HUES6 (cell line): ENCODE measurements at regions not wholly inside any gene's neighbourhood (a gene's known extent, or its start where the extent isn't known, plus 50 kb on each side); places are given as distances from the start of the nearest gene placed in this dataset.

Source experiments
- H3K27ac ChIP-seq: 2 replicates; pipeline ENCODE4 v1.7.0; 2013; ENCODE audit warnings: low read depth, mild to moderate bottlenecking, low read length, inconsistent platforms
- H3K27me3 ChIP-seq: 2 replicates; pipeline ENCODE4 v1.6.1; 2013; ENCODE audit warnings: low read length; ENCODE audit not compliant: control insufficient read depth, insufficient read depth
- H3K36me3 ChIP-seq: 2 replicates; pipeline ENCODE4 v1.6.1; 2013; ENCODE audit warnings: low read length; ENCODE audit not compliant: control insufficient read depth, insufficient read depth
- H3K4me1 ChIP-seq: 2 replicates; pipeline ENCODE4 v1.6.1; 2013; ENCODE audit warnings: low read length; ENCODE audit not compliant: control insufficient read depth, insufficient read depth
- H3K4me3 ChIP-seq: 2 replicates; pipeline ENCODE4 v1.5.1; 2013; ENCODE audit warnings: low read depth, low read length
- H3K9ac ChIP-seq: one replicate; pipeline ENCODE4 v1.6.1; 2013; ENCODE audit warnings: mild to moderate bottlenecking, low read length
- H3K9me3 ChIP-seq: 2 replicates; pipeline ENCODE4 v1.6.1; 2013; ENCODE audit warnings: low read depth, low read length; ENCODE audit not compliant: control insufficient read depth, insufficient read depth

DNA sequence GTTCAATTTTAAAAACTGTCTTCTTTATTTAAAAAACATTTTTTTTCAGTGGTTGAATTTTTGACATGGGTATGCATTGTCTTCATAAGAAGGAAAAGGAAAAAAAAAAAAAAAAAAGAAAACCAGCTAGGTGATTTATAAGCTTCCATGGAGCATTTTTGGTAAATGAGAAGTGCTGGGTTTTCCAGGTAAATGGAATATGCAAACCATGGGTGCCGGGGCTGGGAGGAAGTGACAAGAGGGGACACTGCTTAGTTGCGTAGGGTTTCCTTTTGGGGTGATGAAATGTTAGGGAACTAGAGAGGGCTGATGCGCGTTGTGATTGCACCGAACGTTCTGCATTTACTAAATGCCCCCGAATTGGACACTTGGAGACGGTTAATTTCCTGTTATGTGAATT, 217.4 kb upstream of the FOXF1 start:
- no peak overlapping the region for H3K9ac ChIP-seq
- no peaks in the 10 kb centered on the region for H3K9me3 ChIP-seq
- H3K36me3 ChIP-seq = no peaks in the 10 kb centered on the region
- H3K27ac ChIP-seq = no peak overlapping the region
- peaks cover 98% of the 10 kb centered on the region for H3K27me3 ChIP-seq
- peaks cover 33% of the 10 kb centered on the region for H3K4me1 ChIP-seq
- H3K4me3 ChIP-seq = no peak overlapping the region

DNA sequence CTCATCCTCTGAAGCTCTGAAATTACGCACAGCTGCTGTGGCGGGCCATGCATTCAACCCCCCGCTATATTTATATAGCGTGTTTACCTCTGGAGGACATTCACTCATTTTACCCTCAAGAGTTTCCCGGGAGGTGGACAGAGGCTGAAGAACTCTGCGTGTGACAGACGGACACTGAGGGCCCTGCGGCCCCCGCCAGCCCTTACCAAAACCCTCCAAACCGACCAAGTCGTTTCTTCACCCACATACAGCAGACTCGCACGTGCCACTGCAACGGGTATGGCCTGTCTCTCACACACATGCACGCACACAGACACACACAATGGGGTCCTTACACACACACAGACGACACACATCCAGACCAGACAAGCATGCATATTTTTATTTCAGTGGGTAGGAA, 216.4 kb upstream of the FOXF1 start:
- H3K27me3 ChIP-seq = peaks cover 95% of the 10 kb centered on the region
- no peak overlapping the region for H3K9ac ChIP-seq
- peaks cover 34% of the 10 kb centered on the region for H3K4me1 ChIP-seq
- H3K4me3 ChIP-seq = no peak overlapping the region
- H3K36me3 ChIP-seq = no peaks in the 10 kb centered on the region
- H3K9me3 ChIP-seq = no peaks in the 10 kb centered on the region
- no peak overlapping the region for H3K27ac ChIP-seq

DNA sequence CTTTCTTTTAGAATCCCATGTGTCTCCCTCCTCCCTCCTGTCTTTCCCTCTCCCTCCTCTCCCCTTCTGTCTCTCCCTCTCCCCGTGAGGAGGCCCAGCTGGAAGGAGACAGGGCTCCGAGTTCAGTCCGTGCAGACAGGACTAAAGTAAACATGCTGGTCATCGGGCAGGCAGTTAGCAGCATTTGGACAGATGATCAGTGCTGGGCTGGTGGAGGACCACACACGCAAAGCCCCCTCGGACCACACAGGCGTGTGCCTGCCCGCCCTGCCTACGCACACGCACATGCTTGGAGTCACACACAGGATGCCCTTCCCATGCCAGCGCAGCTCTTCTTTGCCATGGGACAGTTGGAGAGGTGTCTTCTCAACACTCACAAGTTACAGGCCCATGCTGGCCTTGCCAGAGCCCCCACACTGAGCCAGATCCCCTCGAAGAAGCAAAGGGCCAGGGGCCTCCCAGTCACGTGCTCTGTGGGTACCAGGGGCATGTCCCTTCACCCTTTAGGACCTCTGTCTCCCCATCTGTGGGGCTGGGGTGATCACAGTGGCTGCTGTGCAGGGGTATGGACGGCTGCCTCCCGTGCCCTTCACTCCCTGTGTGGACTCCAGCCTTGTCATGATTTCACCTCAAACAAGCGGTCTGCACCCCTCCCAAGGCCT, 215.7 kb upstream of the FOXF1 start:
- H3K36me3 ChIP-seq = no peaks in the 10 kb centered on the region
- H3K27ac ChIP-seq = no peak overlapping the region
- peaks cover 87% of the 10 kb centered on the region for H3K27me3 ChIP-seq
- no peak overlapping the region for H3K4me3 ChIP-seq
- no peaks in the 10 kb centered on the region for H3K9me3 ChIP-seq
- peaks cover 31% of the 10 kb centered on the region; the same call in 1 of the 2 replicates for H3K4me1 ChIP-seq
- no peak overlapping the region for H3K9ac ChIP-seq

GRCh38 chr16:86296256-86296655, 214.1 kb upstream of the FOXF1 start:
- Histone ChIP-seq H3K27me3 (peaks cover 71% of the 10 kb centered on the region), H3K4me3 (no peak overlapping the region), H3K9me3 (no peaks in the 10 kb centered on the region), H3K9ac (no peak overlapping the region), H3K27ac (no peak overlapping the region), H3K4me1 (peaks cover 43% of the 10 kb centered on the region), H3K36me3 (no peaks in the 10 kb centered on the region)

- Histone ChIP-seq H3K9ac (no peak overlapping the region), H3K4me1 (peaks cover 54% of the 10 kb centered on the region), H3K27ac (no peak overlapping the region; the same call in 1 of the 2 replicates), H3K9me3 (no peaks in the 10 kb centered on the region), H3K36me3 (no peaks in the 10 kb centered on the region), H3K4me3 (no peak overlapping the region), H3K27me3 (peaks cover 60% of the 10 kb centered on the region)
Measured at GRCh38 chr16:86297391-86297790, 212.9 kb upstream of the FOXF1 start.

GRCh38 chr16:86297866-86298757, 212.2 kb upstream of the FOXF1 start:
- Histone ChIP-seq H3K4me1 (peaks cover 54% of the 10 kb centered on the region), H3K9me3 (no peaks in the 10 kb centered on the region), H3K27me3 (peaks cover 54% of the 10 kb centered on the region), H3K27ac (peak overlapping the region; percentile 56; the same call in 1 of the 2 replicates), H3K4me3 (no peak overlapping the region; the same call in 1 of the 2 replicates), H3K36me3 (no peaks in the 10 kb centered on the region), H3K9ac (peak overlapping the region; percentile 34)

DNA sequence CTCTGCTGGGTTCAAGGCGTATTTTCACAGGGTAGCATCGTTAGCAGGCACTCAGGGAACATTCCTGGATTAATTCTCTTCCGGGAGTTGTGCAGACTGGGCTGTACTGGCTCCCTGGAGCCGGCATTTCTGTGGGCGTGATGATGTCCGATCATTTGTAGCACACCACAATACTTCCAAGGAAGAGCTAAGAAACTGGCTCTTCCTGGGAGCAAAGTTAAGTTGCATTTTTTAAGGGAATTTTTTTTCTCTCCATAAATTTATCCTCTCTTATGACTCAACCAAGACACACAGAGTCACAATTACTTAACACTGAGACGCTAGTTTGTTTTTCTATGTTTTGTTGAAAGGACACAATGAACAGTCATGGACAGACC, 211.6 kb upstream of the FOXF1 start:
- peaks cover 56% of the 10 kb centered on the region for H3K4me1 ChIP-seq
- no peaks in the 10 kb centered on the region for H3K36me3 ChIP-seq
- no peaks in the 10 kb centered on the region for H3K9me3 ChIP-seq
- H3K27me3 ChIP-seq = peaks cover 48% of the 10 kb centered on the region
- no peak overlapping the region for H3K4me3 ChIP-seq
- H3K27ac ChIP-seq = peak overlapping the region; percentile 56; the same call in 1 of the 2 replicates
- no peak overlapping the region for H3K9ac ChIP-seq

GRCh38 chr16:86299882-86300610, 210.3 kb upstream of the FOXF1 start:
- H3K27me3 ChIP-seq = peaks cover 35% of the 10 kb centered on the region
- no peaks in the 10 kb centered on the region for H3K9me3 ChIP-seq
- no peak overlapping the region for H3K27ac ChIP-seq
- no peaks in the 10 kb centered on the region for H3K36me3 ChIP-seq
- H3K4me1 ChIP-seq = peaks cover 57% of the 10 kb centered on the region
- no peak overlapping the region for H3K4me3 ChIP-seq
- H3K9ac ChIP-seq = no peak overlapping the region

DNA sequence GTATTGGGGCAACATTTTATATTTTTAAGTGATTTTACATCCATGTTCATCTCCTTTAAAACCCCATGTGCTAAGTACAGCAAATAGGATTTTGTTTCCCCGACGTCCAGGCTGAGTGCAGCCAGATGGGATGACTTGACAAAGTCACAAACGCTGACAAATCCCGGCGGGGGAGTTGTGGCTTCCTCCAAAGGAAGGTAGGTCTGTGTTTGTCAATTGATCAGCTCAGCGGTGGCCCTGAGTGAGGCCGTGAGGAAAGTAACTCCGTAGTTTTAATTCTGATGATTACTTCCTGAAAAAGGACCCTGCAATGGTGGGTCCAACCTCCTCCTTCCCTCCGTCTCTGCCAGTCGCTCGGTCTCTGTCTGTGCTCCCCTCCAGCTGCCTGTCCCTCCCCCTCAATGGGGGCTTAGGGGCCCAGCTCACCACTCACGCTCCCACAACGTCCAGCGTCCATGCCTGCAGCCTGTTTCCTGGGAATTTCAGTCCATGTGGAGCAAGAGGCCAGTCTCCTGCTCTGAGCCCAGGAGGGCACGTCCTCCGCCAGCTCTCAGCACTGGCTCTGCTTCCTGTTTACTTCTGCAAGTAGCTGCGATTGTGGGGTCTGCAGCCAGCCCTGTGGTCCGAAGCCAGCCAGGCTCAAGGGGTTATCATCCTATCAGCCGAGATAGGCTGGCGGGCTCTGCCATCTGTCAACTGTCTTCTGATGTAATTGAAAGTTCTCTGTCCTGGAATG, 209.4 kb upstream of the FOXF1 start:
- Histone ChIP-seq H3K4me1 (peaks cover 57% of the 10 kb centered on the region), H3K27ac (peak overlapping the region; percentile 27; the same call in 1 of the 2 replicates), H3K4me3 (peak overlapping the region; percentile 11; the same call in 1 of the 2 replicates), H3K36me3 (no peaks in the 10 kb centered on the region), H3K27me3 (peaks cover 26% of the 10 kb centered on the region), H3K9me3 (no peaks in the 10 kb centered on the region), H3K9ac (peak overlapping the region; percentile 66)

- H3K4me1 ChIP-seq = peaks cover 45% of the 10 kb centered on the region
- H3K27ac ChIP-seq = no peak overlapping the region
- H3K4me3 ChIP-seq = no peak overlapping the region
- peaks cover 10% of the 10 kb centered on the region for H3K27me3 ChIP-seq
- H3K9ac ChIP-seq = no peak overlapping the region
- H3K9me3 ChIP-seq = no peaks in the 10 kb centered on the region
- H3K36me3 ChIP-seq = no peaks in the 10 kb centered on the region
Measured at GRCh38 chr16:86302421-86303109, 207.8 kb upstream of the FOXF1 start.
